HepG2 (cell line): ENCODE measurements at regions not wholly inside any gene's neighbourhood (a gene's known extent, or its start where the extent isn't known, plus 50 kb on each side); places are given as distances from the start of the nearest gene placed in this dataset.

Experiments used
- ATAC-seq: fragments of 200-7000 bp; cut with Tn5 transposase; 3 replicates; pipeline ENCODE4 v1.9.1; 2020; ENCODE audit warnings: mild to moderate bottlenecking, moderate library complexity
- BruUV-seq: library from RNA; stranded (reverse); fragments of 400-500 nt; replicated peaks from 2 replicates; lab custom pipeline; 2021; lab: Mats Ljungman, UMichigan
- CTCF ChIA-PET: fragments of 300-600 bp; formaldehyde crosslinking; extraction: SDS; loops from one replicate; lab custom pipeline; 2021; ENCODE audit warnings: low total read pairs, inconsistent platforms, low intra/inter-chr PET ratio; lab: Yijun Ruan, JAX
- POLR2A ChIA-PET: fragments of 350-600 bp; sonication (Branson Sonifier 250); formaldehyde crosslinking; loops from one replicate; lab custom pipeline; 2020; ENCODE audit warnings: antibody characterized with exemption, inconsistent platforms; lab: Yijun Ruan, JAX
- DNase-seq: peaks from one replicate; pipeline ENCODE4 v3.0.0-alpha.2; 2015; ENCODE audit warnings: low spot score
- FAIRE-seq: peaks from 3 replicates; lab custom pipeline; 2011; peaks lifted over from hg19 to GRCh38; lab: Jason Lieb, UNC
- H2AFZ ChIP-seq: one replicate; pipeline ENCODE4 v1.6.1; 2011; ENCODE audit warnings: low read length, inconsistent platforms
- H3K27ac ChIP-seq: fragments of 300-600 bp; 3 replicates; pipeline ENCODE4 v1.8.0; 2011; ENCODE audit warnings: mixed run types, mild to moderate bottlenecking, mixed read lengths, low read length, inconsistent platforms; ENCODE audit not compliant: insufficient read depth; ENCODE audit errors: extremely low read length
- H3K27me3 ChIP-seq, 2 experiments: fragments of 200-600 bp in 1 of 2; 2 replicates in 1 of 2; 3 replicates in 1 of 2; pipeline versions ENCODE4 v1.6.0 to v1.8.0; 2011; ENCODE audit warnings: low read length in 2 of 2, mild to moderate bottlenecking in 2 of 2, moderate library complexity in 2 of 2, inconsistent platforms in 1 of 2; ENCODE audit not compliant: insufficient read depth in 2 of 2, control insufficient read depth in 1 of 2
- H3K36me3 ChIP-seq, 2 experiments: fragments of 200-600 bp in 1 of 2; replicated peaks in 1 of 2; 2 replicates in 1 of 2; 3 replicates in 1 of 2; pipeline versions ENCODE4 v1.5.1 to v1.8.0; 2011; ENCODE audit warnings: low read length in 2 of 2, inconsistent platforms in 1 of 2; ENCODE audit not compliant: insufficient read depth in 2 of 2, control insufficient read depth in 1 of 2
- H3K4me1 ChIP-seq: 2 replicates; pipeline ENCODE4 v1.5.1; 2012; ENCODE audit warnings: low read length, inconsistent platforms; ENCODE audit not compliant: insufficient read depth
- H3K4me2 ChIP-seq: 2 replicates; pipeline ENCODE4 v1.6.0; 2011; ENCODE audit warnings: low read depth, low read length, inconsistent platforms
- H3K4me3 ChIP-seq, 3 experiments: fragments of 200-600 bp in 1 of 3; sonication (generic), shearing (Covaris generic) in 1 of 3; replicated peaks in 1 of 3; 2 replicates each; pipeline ENCODE4 v1.5.1; 2011 to 2016; ENCODE audit warnings: low read length in 3 of 3, inconsistent platforms in 2 of 3, low read depth in 2 of 3, mild to moderate bottlenecking in 2 of 3, control low read depth in 1 of 3, mixed read lengths in 1 of 3; ENCODE audit not compliant: insufficient read depth in 1 of 3
- H3K79me2 ChIP-seq: one replicate; pipeline ENCODE4 v1.6.1; 2011; ENCODE audit warnings: low read length, inconsistent platforms; ENCODE audit not compliant: insufficient read depth
- H3K9ac ChIP-seq: 2 replicates; pipeline ENCODE4 v1.6.0; 2011; ENCODE audit warnings: mild to moderate bottlenecking, low read depth, low read length, inconsistent platforms; ENCODE audit not compliant: insufficient read depth
- H3K9me3 ChIP-seq: 2 replicates; pipeline ENCODE4 v1.5.1; 2012; ENCODE audit warnings: mild to moderate bottlenecking, low read length
- H4K20me1 ChIP-seq: 2 replicates; pipeline ENCODE4 v1.6.0; 2011; ENCODE audit warnings: inconsistent platforms, mild to moderate bottlenecking, low read length, moderate library complexity; ENCODE audit not compliant: insufficient read depth
- CEBPG ChIP-seq: IDR thresholded peaks from 2 replicates; pipeline ENCODE4 v1.6.1; 2016
- GFI1 ChIP-seq: sonication (generic); formaldehyde crosslinking; IDR thresholded peaks from 2 replicates; pipeline ENCODE4 v1.5.0; 2020; ENCODE audit warnings: missing genetic modification reagents, mild to moderate bottlenecking, borderline replicate concordance
- HIVEP1 ChIP-seq: sonication (generic); formaldehyde crosslinking; IDR thresholded peaks from 2 replicates; pipeline ENCODE4 v1.4.0; 2020; ENCODE audit warnings: mild to moderate bottlenecking, missing genetic modification reagents
- IRF1 ChIP-seq: sonication (generic); formaldehyde crosslinking; IDR thresholded peaks from 2 replicates; pipeline ENCODE4 v1.4.0; 2020; ENCODE audit warnings: low read depth, mild to moderate bottlenecking, missing genetic modification reagents
- RORA ChIP-seq: sonication (generic); formaldehyde crosslinking; IDR thresholded peaks from 2 replicates; pipeline ENCODE4 v1.5.0; 2020; ENCODE audit warnings: mild to moderate bottlenecking, missing genetic modification reagents, moderate library complexity
- TRIM22 ChIP-seq: fragments of 450-650 bp; IDR thresholded peaks from 2 replicates; pipeline ENCODE4 v1.6.1; 2017
- USF2 ChIP-seq, 2 experiments: sonication (generic) in 1 of 2; formaldehyde crosslinking in 1 of 2; IDR thresholded peaks; 2 replicates each; pipeline versions ENCODE4 v1.5.1 to v1.6.1; 2011 to 2020; ENCODE audit warnings: borderline replicate concordance in 1 of 2, low read depth in 1 of 2, low read length in 1 of 2, mild to moderate bottlenecking in 1 of 2, missing genetic modification reagents in 1 of 2, moderate library complexity in 1 of 2
- ZBTB34 ChIP-seq: sonication (generic); formaldehyde crosslinking; IDR thresholded peaks from 2 replicates; pipeline ENCODE4 v1.8.0; 2022; ENCODE audit warnings: mild to moderate bottlenecking, missing genetic modification reagents
- ZNF20 ChIP-seq: sonication (generic); formaldehyde crosslinking; IDR thresholded peaks from 2 replicates; pipeline ENCODE4 v1.4.0; 2020; ENCODE audit warnings: mild to moderate bottlenecking, moderate library complexity, missing genetic modification reagents
- ZNF639 ChIP-seq: conservative IDR thresholded peaks from 2 replicates; pipeline ENCODE4 v1.6.1; 2018; ENCODE audit warnings: missing genetic modification reagents
- ZSCAN12 ChIP-seq: sonication (generic); formaldehyde crosslinking; IDR thresholded peaks from 2 replicates; pipeline ENCODE4 v1.9.0; 2021; ENCODE audit warnings: mild to moderate bottlenecking, missing genetic modification reagents
- in situ Hi-C: cut with HindIII; loops from 2 replicates; pipeline ENCODE4 v1.10.0; 2017; ENCODE audit warnings: low pct_unique_long_range_greater_than_20kb; ENCODE audit not compliant: extremely low pct_ligation_motif_present
- intact Hi-C: fragments of 100-400 bp; cut with micrococcal nuclease; formaldehyde crosslinking; loops from one replicate; pipeline ENCODE4 v1.10.0; 2022; ENCODE audit not compliant: unreplicated experiment

- TF ChIP-seq TRIM22 (no peak), ZNF20 (CRISPR knock-in tag) (no peak), HIVEP1 (no peak), RORA (CRISPR knock-in tag) (no peak), CEBPG (no peak), ZNF639 (CRISPR knock-in tag) (no peak)
Measured at GRCh38 chr5:92633875-92634487, 947.0 kb downstream of the NR2F1-AS1 start (continued).

- Histone ChIP-seq H3K4me2 (no peak overlapping the region), H3K79me2 (no peaks in the 10 kb centered on the region), H2AFZ (no peak overlapping the region), H3K4me3 (no peak overlapping the region), H3K27ac (no peak overlapping the region), H3K9ac (no peak overlapping the region), H4K20me1 (no peaks in the 10 kb centered on the region), H3K36me3 (no peaks in the 10 kb centered on the region), H3K9me3 (no peaks in the 10 kb centered on the region), H3K4me1 (peaks cover 4% of the 10 kb centered on the region; the same call in 1 of the 2 replicates), H3K27me3 (no peaks in the 10 kb centered on the region)
- in situ Hi-C loops (no loop called here), intact Hi-C loops (no loop called here)
- ATAC-seq (no peak), FAIRE-seq (no peak), DNase-seq (no peak)
- CTCF ChIA-PET: no interaction called here
- no TSS peak for BruUV-seq
- POLR2A ChIA-PET: no interaction called here
- TF ChIP-seq USF2 (IDR thresholded peaks at IDR 0.05; ENCODE audit: low read depth, low read length): no peak
- no peak for TF ChIP-seq USF2 (CRISPR knock-in tag; IDR thresholded peaks at IDR 0.05; ENCODE audit: borderline replicate concordance)
- no peak for TF ChIP-seq IRF1 (CRISPR knock-in tag)
- no peak for TF ChIP-seq ZSCAN12
- TF ChIP-seq GFI1 (CRISPR knock-in tag): no peak
- TF ChIP-seq ZBTB34: no peak
Measured at GRCh38 chr5:92633176-92633575, 947.8 kb downstream of the NR2F1-AS1 start.
